ENCODE measurements at regions not wholly inside any gene's neighbourhood (a gene's known extent, or its start where the extent isn't known, plus 50 kb on each side); places are given as distances from the start of the nearest gene placed in this dataset.

DNA sequence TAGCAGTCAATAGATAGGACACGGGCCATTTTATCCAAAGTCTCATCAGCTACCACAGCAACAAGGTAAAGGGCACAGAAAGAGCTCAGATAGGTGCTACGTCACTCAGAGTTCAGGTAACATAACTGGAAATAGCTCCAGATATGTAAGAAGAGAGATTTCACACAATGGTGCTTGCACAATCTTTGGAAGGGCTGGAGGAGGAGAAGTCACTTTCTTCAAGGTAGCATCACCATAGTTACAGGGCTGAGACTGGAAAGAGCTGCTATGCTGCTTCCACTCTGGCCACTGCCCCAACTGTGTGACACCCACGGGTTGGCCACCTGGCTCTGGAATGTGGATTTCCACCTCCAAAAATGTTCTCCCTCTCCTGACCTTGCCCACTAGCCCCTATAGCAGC lies 448.8 kb upstream of the THBS1 start:
- no peak for TF ChIP-seq CTCF (IDR thresholded peaks at IDR 0.05)
- no peak for TF ChIP-seq ZNF138 (CRISPR knock-in tag; conservative IDR thresholded peaks at IDR 0.05)
- TF ChIP-seq ZNF232 (CRISPR knock-in tag; IDR thresholded peaks at IDR 0.05) = no peak
